ENCODE measurements at regions not wholly inside any gene's neighbourhood (a gene's known extent, or its start where the extent isn't known, plus 50 kb on each side); places are given as distances from the start of the nearest gene placed in this dataset.
"Not testable (repeated sequence)": the region's sequence is repeated elsewhere in the genome, so short reads cannot be mapped to it uniquely, and the experiment has no call there.

DNA sequence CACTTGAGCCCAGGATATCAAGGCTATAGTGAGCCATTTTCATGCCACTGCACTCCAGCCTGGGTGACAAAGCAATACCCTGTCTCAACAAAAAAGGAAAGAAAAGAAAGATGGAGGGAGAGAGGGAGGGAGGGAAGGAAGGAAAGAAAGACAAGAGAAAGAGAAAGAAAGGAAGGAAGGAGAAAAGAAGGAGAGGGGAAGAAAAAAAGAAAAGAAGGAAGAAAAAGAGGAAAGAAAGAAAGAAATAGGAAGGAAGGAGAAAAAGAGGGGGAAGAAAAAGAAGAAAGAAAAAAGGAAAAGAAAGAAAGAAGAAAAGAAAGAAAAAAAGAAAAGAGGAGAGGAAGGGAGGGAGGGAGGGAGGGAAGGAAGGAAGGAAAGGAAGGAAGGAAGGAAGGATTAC, 321.5 kb upstream of the CNTNAP2 start:
- no peak for DNase-seq (ENCODE audit: low spot score)

DNA sequence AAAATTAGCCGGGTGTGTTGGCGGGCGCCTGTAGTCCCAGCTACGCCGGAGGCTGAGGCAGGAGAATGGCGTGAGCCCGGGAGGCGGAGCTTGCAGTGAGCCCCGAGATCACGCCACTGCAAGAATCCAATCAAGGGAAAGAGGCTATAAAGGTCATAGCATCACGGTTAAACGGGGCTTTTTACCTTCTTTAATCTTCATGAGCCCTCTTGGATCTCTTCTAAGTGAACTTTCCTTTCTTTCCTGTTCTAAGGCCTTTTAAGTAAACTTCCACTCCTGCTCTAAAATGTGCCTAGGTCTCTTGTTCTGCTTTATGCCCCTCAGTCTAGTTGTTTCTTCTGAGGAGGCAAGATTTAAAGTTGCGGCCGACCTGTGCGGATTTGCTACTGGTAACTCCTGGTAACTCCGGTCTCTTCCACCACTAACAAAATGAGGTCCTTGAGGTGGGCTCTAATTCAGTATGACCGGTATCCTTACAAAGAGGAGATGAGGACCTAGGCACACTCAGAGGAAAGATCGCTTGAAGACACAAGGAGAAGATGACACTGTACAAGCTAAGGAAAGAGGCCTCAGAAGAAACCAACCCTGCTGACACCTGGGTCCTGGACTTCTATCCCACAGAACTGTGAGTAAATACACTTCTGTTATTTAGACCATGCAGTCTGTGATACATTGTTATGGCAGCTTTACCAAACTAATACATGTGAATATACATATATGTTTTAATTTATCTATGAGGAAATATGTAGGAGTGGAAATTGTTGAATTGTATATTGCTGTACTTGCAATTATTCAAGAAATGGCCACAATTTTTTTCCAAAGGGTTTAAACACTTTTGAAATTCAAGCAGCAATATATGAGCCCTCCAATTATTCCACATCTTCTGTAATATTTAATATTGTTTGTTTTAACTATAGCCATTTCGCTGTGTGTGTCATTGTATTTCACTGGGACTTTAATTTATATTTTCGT, 331.5 kb upstream of the CNTNAP2 start:
- DNase-seq (ENCODE audit: low spot score), result no peak

DNA sequence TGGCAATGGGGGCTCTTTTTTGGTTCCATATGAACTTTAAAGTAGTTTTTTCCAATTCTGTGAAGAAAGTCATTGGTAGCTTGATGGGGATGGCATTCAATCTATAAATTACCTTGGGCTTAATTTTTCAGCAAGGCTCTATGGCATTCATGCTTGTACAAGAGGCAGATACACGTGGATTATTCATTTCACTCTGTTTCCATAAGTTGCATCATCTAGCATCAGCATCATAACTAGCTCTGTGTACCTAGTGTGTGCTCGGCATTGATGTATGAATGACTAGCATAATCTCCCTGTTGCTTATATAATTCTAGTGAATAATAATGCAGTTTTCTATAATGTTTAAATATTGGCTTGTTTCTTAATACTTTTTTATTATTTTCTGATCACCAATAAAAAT, 335.2 kb upstream of the CNTNAP2 start:
- not testable (repeated sequence) for DNase-seq (ENCODE audit: low spot score)

DNA sequence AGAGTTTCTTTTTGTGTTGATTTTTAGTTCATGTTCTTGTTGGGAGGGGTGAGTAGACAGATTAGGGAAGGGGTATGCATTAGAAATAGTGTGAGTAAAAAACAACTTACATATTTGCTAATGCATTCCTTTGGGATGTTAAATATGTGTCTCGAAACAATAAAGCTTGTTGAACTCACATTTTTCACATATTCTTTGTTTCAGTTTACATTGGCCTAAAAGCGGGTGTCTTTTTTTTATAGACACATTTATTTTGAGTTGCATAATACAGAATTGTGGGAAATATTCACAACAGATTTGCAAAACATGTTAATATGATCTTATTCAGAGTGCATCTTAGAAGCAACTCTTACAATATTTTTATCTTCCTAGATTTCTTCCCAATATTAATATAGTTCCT, 337.5 kb upstream of the CNTNAP2 start:
- no peak for DNase-seq (ENCODE audit: low spot score)

DNA sequence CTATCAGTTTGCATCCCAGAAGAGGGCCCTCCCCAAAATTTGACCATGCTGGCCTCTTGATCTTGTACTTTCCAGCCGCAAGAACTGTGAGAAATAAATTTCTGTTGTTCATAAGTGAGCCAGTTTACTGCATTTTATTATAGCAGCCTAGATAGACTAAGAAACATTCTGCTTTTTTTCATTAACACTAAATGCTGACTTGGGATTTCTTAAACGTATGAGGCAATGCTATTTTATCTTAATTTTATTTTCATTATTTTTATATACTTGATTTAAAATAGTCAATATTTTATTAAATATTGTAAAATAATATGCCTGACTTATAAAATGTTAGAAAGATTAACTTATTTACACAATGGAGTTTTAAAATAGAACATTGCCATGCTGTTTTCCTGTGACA, 341.8 kb upstream of the CNTNAP2 start:
- no peak for DNase-seq (ENCODE audit: low spot score)

DNA sequence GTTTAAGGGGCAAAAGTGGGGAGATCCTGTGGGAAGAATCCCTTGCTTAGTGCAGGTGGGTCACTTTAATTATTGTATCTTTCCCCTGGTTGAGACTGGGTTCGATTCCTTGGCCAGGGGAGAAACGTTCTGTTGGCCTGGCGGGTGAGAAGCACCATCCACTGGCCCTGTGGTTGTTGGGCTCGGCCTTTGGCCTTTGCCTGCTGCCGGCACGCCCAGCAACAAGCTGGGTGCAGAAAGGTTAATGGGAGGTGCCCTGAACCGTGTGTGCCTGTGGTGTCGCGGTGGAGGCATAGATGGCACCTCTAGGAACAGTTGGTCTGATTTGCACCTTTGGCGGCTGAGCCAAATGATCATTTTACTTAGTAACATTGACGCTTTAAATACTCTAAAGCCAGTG, 363.6 kb upstream of the CNTNAP2 start:
- DNase-seq (ENCODE audit: low spot score), result no peak

DNA sequence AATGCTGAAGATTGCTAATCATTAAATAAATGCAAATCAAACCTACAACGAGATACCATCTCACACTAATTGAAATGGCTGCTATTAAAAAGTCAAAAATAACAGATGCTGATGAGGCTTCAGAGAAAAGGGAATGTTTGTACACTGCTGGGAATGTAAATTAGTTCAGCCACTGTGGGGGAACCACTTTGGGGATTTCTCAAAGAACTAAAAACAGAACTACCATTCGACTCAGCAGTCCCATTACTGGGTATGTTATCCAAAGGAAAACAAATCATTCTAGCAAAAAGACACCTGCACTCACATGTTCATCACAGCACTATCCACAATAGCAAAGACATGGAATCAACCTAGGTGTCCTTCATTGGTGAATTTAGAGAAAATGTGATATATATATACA, 379.0 kb upstream of the CNTNAP2 start:
- DNase-seq (ENCODE audit: low spot score), result no peak

DNA sequence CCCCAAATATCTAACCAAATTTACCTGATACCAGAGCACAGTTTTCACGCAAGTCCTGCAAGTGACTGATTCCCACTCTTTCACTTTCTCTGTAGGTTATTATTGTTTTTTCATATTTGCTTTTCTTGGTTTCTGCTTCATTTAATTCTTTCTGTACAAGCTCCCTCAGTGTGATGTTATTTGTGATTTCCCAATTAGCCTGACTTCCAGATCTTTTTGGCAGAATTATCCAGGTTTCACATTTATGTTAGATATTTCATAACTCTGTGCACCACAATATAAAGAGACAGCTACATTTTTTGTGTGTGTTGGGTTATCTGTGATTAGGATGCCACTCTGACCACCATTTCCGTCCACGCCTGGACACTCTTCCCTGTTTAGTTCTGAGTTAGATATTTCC, 381.5 kb upstream of the CNTNAP2 start:
- DNase-seq (ENCODE audit: low spot score), result no peak

DNA sequence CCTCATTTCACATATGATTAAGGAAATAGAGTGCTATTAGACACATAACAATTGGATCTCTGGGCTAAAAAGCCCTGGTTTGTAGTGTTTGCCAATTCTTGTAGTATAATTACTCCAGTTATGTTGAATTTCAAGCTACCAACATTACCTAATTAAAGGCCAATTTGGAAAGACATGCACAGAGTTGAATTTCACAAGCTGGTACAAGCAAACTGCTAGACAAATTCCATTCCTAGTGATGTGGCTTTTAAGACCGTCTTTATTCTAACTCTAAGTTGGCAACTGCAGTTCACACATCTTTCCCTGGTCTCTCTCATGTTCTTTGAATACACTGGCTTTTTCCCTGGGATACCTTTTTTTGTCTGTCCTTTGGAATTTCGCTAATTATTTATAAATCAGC, 384.1 kb upstream of the CNTNAP2 start:
- no peak for DNase-seq (ENCODE audit: low spot score)

DNA sequence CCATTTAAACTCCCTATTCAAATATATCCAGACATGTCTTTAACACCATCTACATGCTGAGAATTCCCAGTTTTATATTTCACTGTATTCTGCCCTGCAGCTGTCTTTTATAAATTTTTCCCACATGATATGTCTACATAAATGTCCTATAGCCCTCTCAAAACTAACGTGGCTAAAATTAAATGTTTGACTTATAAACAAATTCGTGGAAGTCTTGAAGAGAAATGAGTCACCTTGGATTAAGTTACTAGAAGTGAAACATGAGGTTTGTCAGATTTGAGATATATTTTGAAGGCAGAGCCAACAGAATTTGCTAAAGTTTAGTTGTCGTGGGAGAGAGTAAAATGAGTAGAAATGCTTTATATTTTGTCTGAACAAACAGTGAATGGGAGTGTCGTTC, 386.9 kb upstream of the CNTNAP2 start:
- DNase-seq (ENCODE audit: low spot score), result no peak

DNA sequence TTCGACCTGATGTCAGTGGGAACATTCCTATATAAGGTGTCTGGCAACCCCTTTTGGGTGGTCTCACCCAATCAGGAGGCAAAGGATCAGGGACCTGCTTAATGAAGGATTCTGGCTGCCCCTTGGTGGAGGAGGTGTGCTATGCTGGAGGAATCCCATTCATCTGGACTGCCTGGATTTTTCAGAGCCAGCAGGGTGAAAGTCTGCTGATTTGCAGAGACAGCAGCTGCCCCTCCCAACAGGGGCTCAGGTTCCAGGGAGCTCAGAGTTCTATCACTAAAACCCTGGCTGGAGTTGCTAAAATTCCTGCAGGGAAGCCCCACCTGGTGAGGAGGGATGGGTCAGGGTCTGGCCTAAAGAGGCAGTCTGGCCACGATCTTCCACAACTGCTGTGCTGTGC, 398.5 kb upstream of the CNTNAP2 start:
- DNase-seq (ENCODE audit: low spot score), result peak; percentile 74

DNA sequence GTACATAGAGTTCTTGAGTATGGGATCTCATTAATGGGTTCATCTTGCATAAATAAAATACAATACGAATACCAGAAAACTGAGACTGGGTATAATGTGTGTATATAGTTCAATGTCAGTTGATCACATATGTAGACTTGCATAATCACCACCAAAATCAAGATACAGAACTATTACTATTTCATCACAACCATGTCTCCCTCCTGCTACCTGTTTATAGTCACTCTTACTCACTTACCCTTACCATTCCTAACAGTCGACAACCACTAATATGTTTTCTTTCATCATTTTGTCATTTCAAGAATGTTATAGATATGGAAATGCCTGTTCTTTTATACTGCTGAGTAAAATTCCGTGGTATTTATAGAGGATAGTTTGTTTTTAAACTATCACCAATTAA, 416.1 kb upstream of the CNTNAP2 start:
- DNase-seq (ENCODE audit: low spot score), result no peak

DNA sequence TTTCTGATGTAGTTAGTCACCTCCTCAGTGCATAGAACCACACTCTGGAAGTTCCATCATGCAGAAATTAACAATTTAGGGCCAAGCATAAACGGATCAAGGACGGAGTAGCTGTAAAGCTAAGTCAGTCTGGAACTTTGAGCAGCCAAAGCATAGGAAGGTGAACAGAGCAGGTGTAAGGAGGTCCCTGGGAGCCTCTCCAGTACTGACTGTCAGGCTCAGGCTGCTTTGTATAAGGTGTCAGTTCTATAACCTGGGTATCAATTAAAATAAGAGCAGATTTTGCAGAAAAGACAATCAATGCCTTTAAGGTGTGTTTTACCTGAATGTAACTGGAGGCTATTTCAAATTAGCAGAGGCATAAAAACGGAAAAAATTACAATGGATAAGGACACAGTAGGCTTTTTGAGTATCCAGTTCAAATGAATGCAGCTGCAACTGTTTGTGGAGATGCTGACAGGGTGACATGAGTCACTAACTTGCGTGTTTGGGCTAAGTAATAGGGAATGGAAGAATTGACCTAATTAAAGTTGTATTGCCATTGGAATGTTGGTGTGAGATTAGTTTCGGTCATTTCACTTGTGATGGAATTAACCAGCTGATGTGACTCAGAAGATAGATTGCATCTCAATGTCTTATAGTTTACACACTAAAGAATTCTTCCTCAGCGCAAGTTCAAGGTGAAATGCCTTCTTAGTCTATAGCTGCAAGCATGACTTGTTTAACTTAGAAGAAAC, 417.9 kb upstream of the CNTNAP2 start:
- DNase-seq (ENCODE audit: low spot score), result no peak

DNA sequence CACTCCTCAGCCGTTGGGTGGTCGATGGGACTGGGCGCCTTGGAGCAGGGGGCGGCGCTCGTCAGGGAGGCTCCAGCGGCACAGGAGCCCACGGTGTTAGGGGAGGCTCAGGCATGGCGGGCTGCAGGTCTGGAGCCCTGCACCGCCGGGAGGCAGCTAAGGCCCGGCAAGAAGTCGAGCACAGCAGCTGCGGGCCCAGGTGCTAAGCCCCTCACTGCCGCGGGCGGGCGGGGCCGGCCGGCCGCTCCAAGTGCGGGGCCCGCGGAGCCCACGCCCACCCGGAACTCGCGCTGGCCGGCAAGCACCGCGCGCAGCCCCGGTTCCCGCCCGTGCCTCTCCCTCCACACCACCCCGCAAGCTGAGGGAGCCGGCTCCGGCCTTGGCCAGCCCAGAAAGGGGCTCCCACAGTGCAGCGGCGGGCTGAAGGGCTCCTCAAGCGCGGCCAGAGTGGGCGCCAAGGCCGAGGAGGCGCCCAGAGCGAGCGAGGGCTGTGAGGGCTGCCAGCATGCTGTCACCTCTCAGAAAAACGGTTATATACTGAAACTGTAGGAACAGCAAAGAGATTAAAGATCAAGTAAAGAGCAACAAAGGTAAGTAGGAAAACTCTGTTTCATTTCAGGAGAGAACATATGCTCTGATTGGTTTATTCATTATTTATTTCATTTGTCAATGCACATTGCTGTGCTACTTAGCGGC, 419.0 kb upstream of the CNTNAP2 start:
- not testable (repeated sequence) for DNase-seq (ENCODE audit: low spot score)

DNA sequence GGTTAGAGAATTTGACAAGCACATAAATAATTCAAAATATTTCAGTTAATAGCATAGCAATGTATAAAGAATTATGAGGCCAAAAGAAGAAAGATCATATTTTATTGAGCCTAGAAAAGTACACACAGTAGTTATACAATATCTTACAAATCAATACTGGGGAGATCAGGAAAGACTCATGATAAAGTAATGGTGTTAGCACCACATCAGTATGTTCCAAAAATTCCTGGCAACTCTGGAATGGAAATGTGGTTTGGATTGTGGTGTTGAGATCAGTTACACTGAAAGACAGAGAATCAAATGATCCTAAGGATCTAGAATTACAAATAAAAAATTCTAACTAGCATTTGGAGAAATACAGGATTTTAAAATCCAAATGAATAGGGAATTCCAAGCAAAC, 420.5 kb upstream of the CNTNAP2 start:
- DNase-seq (ENCODE audit: low spot score), result no peak

DNA sequence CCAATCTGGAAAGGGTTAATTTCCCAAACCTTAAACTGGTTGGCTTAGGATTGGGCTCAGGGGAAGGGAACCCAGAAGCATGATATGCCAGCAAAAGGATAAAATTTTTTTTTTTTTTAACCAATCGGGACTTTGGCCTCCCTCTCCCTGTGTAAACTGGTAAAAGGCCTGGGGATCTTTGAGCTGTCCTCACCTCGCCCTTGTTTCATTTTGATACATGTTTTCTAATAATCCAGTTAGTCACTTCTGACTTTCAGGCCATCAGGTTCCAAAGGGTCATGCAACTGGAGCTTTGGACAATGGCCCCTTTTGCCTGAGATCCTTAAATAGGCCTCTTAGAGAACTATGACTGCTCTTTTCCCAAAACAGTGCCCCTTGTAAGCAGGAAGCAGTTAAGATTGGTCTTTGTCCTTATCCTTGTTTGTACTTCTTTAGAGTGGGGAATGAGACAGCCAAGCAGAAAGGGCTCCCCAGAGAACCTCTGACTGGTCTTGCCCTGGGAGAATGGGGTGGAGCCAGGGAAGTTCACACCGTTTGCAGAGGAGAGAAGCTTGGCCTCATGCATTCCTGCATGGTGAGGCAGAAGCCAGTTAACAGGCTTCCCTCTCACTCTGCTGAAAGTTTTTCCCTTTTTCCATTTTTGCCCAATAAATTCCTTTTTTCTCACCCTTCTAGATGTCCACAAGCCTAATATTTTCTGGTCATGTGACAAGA, 424.2 kb upstream of the CNTNAP2 start:
- DNase-seq (ENCODE audit: low spot score), result no peak

DNA sequence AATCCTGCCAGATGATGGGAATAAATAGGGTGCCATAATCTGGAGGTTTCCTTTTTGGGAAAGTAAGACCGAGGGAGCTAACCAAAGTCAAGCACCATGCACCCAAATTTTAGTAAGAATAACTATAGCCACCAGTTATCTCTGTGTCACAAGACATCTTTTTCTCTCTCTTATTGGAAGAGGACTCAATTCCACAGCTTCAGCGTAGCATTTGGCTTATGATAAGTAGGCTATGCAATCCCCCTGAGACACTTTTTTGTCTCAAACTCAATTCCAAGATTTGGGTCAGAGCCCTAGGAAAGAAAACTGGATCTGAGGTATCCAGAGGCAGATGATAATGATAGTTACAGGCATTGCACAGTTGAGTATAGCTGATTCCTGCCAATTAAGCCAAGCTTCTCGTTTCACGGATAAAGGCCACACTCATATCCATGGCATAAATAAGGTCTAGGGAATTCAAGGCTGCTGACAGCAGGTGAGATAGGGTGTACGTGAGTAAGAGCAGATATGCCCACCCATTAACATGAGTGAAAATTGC, 425.2 kb upstream of the CNTNAP2 start:
- no peak for DNase-seq (ENCODE audit: low spot score)

DNA sequence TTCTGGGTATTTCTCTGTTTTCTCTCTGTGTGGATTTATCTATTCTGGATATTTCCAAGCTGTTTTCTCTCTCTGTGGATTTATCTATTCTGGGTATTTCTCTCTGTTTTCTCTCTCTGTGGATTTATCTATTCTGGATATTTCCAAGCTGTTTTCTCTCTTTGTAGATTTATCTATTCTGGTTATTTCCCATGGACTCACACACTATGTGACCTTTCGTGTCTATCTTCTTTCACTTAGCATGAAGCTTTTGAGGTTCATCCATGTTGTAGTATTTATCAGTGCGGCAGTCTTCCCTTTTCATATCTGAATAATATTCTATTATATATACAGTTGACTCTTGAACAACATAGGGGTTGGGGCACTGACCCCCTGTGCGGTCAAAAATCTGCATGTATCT, 435.0 kb upstream of the CNTNAP2 start:
- DNase-seq (ENCODE audit: low spot score), result no peak

DNA sequence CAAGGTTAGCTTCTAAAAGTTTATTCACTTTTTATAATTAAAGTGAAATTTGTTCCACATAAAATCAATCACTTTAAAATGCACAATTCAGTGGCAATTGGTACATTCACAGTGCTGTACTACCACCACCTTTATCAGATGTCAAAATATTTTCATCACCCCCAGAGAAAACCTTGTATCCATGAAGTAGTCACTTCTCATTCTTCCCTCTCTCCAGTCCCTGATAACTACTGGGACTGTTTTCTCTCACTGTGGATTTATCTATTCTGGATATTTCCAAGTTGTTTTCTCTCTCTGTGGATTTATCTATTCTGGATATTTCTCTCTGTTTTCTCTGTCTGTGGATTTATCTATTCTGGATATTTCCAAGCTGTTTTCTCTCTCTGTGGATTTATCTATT, 435.4 kb upstream of the CNTNAP2 start:
- DNase-seq (ENCODE audit: low spot score), result no peak

DNA sequence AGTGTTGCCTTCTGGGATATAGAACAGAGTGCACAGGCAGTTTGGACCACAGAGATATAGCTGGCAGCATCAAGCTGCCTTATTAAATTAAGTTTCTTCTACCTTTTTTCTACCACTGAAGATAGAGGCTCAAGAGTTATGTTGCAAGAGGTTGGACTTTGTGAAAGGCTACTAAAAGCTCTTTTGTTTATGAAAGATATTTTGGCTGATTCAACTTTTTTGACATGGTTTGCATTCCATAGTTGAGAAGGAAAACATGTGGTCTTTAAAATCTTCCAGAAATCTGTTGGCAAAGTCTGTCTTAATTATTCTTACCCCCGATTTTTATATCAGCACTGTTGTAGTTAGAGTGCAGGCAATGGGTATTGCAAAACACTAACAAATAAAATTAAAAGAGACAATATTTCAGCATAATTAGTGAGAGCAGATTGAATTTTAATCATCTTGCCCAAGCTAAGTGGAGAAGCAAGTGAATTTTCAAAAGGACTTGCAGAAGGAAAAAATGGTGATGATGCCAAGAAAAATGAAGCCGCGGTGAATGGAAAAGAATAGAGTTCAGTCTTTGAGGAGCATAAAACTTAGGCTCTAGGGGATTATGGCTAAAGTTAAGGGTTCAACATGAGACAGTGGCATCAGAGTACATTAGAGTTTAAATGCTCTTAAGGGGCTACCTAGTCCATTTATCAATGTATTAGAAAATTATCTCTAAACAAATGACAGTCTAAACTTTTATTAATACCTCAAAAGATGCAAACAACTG, 450.9 kb upstream of the CNTNAP2 start:
- no peak for DNase-seq (ENCODE audit: low spot score)

DNA sequence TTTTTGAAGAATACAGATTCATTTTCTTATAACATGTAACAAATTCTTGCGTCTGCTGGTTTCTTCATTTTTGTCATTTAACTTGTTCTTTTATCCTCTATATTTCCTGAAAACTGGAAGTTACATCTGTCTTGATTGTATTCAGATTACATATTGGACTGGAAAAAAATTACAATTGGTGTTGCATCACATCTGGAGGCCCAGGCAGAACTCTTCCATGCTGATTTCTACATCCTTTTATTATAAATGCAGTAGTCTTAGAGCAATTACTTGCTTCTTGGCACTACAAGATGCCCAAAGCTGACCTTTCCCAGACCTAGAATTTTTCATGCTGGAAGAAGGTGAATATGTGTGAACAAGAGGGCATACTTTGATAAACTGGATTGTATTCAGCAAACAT, 460.9 kb upstream of the CNTNAP2 start:
- DNase-seq (ENCODE audit: low spot score), result no peak

Measured in ecto neural progenitor cell (in vitro differentiated cells).